NCI-H1417 treated with DMSO at 0.1 percent for 48 hours (cell line): ENCODE measurements at regions not wholly inside any gene's neighbourhood (a gene's known extent, or its start where the extent isn't known, plus 50 kb on each side); places are given as distances from the start of the nearest gene placed in this dataset.
"Not testable (repeated sequence)": the region's sequence is repeated elsewhere in the genome, so short reads cannot be mapped to it uniquely, and the experiment has no call there.

Source experiments
- DNase-seq: peaks from one replicate; lab custom pipeline; 2025; lab: John Stamatoyannopoulos, UW

- not testable (repeated sequence) for DNase-seq
Measured at GRCh38 chr13:64077132-64077835, 2661.6 kb upstream of the PCDH20 start.

DNA sequence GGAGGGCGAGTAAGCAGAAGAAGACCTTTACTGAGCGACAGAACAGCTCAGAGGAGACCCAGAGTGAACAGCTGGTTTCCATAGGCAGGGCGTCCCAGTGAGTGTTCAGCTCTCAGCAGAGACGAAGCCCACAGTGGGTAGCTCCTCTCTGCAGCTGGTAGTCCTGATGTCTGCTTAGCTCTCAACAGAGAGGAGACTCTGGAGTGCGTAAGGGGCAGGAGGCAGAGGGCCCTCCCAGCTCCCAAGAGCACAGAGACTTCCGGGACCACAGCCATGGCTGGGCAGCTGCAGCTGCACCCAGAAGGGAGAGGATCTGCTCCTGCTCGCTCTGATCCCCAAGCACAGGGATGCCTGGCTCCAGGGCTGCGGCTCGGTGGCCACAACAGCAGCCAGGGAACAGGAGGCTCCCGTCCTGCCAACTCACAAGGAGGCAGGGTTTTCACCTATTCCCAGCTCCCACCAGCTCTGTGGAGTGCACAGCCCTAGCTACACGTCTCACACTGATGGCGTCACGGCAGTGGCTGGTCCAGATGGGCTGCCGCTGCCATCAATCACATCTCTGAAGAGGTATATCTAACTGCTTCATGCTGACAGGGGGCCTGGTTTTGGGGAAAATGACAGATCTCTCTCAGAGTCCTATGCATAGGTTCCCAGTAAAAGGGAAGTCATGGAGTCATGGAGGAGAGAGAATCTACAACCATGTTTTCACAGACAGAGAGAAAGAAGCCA lies 2660.1 kb upstream of the PCDH20 start:
- DNase-seq = no peak

DNA sequence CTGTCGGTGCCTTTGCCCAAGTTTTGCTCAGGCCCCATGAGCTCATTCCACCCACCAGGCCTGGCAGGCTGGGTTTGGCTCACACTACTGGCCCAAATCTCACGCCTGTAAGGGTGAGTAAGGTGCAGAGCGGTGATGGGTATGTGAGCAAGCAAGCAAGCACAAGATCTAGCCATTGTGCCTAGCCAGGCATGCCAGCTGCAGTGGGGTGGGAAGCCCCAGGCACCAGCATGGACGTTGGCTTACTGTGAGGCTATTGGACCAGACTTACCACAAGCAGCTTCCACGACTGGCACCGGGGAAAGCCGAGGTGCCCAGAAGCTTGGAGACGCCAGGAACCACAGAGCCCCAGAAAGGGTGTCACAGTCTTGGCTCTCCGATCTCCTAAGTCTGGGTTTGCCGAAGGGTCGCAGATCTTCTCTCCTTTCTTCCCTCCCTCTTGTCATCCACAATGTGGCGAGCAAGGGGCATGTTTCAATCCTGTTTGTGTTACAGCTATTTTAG lies 2659.4 kb upstream of the PCDH20 start:
- DNase-seq = no peak

- no peak for DNase-seq
Measured at GRCh38 chr13:64073203-64073602, 2657.6 kb upstream of the PCDH20 start.

DNA sequence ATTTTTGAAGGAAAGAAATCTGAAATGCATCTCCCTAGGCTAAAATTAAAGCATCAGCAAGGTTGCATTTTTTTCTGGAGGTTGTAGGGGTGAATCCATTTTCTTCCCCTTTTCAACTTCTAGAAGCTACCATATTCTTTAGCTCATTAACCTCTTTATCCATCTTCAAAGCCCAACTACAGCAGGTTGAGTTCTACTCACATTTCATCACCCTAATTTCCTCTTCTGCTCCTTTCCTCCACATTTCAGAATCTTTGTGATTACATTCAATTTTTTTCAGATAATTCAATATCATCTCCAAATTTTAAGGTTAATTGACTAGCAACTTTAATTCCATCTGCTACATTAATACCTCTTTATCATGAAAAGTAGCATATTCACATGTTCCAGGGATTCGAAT lies 2655.7 kb upstream of the PCDH20 start:
- no peak for DNase-seq

GRCh38 chr13:64069892-64070291 lies 2654.2 kb upstream of the PCDH20 start:
- no peak for DNase-seq

DNA sequence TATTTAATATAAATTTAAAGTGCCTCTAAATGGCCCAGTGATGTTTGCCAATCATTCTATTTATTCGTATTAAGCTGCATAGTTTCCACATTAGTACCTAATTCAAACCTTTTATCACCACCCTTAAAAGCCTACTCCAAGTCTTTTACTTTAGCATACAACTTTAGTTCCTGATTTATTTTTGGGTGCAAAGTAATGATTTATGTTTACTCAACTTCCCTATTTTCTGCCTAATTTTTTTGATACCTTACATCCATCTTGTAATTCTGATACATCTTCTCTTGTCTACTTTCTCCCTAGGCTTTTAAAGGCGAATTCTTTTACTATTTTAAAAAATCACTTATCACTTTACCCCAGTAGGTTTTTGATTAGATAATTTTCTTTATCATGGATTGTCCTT lies 2651.1 kb upstream of the PCDH20 start:
- no peak for DNase-seq

DNA sequence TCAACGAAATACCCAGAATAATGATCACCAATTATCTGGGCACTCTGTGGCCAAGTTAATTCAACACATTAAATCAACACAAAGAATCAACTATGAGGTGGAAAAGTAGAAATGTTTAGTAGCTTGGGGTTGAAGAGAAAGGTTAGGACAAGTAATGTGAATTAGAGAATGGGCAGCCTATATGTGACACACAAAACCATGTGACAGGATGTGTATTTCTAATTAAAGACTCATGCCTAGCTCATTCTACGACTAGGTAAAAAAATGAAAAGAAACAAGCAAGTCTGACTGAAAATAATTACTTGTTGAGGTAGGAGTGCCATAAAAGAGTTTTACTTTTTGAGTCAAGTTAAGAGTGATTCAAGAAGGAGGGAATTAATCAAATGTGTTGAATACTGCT lies 2646.0 kb upstream of the PCDH20 start:
- DNase-seq = no peak

- DNase-seq = no peak
Measured at GRCh38 chr13:64057372-64058020, 2641.8 kb upstream of the PCDH20 start.

GRCh38 chr13:64054321-64054720 lies 2638.7 kb upstream of the PCDH20 start:
- no peak for DNase-seq

GRCh38 chr13:64052521-64052920 lies 2636.9 kb upstream of the PCDH20 start:
- no peak for DNase-seq

GRCh38 chr13:64051278-64051677 lies 2635.6 kb upstream of the PCDH20 start:
- no peak for DNase-seq

- DNase-seq = no peak
Measured at GRCh38 chr13:64041296-64041695, 2625.6 kb upstream of the PCDH20 start.

- no peak for DNase-seq
Measured at GRCh38 chr13:64033921-64034320, 2618.3 kb upstream of the PCDH20 start.

DNA sequence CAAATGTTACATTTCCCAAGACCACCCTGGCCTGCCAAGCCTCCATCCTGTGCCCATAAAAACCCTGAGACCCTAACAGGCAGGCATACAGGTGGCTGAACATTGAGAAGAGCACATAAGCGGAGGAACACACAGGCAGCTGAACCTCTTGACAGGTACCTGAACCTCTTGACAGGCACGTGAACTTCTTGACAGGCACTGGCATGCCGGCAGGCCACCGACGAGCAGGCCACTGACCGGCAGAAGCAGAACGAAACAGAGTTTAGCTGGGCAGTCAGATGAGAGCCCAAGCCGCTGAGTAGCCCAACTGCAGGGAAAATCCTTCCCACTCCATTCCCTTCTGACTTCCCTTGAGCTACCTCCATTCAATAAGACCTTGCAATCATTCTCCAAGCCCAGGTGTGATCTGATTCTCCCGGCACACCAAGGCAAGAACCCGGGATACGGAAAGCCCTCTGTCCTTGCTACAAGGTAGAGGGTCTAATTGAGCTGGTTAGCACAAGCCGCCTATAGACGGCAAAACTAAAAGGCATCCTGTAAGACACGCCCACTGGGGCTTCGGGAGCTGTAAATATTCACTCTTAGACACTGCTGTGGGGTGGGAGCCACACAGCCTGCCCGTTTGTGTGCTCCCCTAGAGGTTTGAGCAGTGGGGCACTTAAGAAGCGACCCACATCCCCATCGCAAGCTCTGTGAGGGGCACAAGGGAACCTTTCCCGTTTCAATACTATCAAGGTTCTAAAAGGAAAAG lies 2613.9 kb upstream of the PCDH20 start:
- DNase-seq = no peak

- no peak for DNase-seq
Measured at GRCh38 chr13:64028551-64028950, 2612.9 kb upstream of the PCDH20 start.

DNA sequence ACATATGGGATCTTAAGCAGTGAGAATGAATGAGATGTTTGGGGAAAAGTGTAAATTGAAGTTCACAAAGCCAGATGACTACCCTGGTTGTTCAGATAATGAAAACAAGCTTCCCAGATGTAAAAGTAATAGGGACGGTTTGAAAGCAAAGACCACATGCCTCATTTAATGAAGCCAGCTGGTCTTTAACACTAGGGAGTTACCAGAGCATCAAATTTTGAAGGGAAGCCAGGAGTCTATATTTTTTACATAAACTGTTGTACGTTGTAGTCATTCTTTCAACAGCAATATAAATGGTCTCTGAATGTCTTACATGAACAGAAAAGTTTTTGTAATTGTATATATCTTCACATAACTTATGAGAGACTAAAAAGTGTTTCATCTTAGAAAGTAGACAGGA lies 2604.5 kb upstream of the PCDH20 start:
- no peak for DNase-seq

DNA sequence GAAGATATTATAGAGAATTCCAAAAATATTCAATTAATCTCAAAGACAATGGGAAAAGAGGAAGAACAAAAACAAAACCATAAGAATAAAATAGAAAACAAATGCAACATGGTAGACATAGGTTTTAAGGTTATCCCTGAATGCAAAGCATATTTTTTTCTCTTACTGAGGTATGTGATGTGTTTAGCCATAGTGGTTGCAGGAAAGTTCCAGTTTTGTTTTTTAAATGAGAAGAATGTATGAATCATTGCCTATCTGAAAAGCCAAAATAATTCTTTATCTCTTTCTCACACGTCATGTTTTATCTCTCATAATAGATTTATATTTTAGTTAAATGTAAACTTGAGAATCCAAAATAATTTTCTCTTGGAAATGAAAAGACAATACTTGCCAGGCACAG lies 2591.7 kb upstream of the PCDH20 start:
- no peak for DNase-seq

- no peak for DNase-seq
Measured at GRCh38 chr13:64000321-64000720, 2584.7 kb upstream of the PCDH20 start.

DNA sequence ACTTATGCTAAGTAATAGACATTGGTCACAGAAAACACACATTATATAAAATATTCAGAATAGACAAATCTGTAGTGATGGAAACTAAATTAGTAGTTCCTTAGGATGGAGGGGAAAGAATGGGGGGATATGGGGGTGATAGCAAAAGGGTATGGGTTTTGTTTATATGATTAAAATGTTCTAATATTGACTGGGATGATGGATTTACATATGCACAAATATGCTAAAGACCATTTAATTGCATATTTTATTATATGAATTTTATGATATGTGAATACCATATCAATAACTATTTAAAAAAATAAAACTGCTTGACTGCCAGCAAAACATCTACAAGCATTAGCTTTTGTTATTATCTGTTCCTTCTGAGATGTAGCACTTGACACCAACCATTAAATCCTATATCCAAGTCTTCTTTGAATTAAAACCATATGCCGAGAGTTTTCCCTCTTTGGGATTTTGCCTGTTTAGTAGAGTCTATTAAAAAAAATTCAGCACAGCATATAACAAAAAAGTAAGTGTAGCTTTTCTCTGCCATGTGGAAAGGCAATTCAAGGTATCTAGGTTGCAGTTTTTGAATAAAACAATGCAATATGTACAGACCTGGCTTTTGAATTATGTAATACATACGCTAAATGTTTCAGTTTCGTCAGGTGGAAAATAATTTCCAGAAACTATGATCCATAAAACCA lies 2584.1 kb upstream of the PCDH20 start:
- DNase-seq = no peak

DNA sequence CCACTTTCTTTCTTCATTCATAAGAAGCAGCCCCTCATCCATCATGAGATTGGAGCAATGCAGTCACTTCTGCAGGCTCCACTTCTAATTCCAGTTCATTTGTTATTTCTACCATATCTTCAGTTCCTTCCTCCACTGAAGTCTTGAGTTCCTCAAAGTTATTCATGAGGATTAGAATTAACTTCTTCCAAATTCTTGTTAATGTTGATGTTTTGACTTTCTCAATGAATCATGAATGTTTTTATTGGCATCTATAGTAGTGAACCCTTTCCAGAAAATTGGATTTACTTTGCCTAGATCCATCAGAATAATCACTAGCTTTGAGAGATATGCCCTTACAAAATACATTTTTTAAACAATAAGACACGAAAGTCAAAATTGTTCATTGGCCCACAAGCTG lies 2567.7 kb upstream of the PCDH20 start:
- DNase-seq = no peak

GRCh38 chr13:63979951-63980350 lies 2564.3 kb upstream of the PCDH20 start:
- no peak for DNase-seq
